COLO668 (cell line): ENCODE measurements at regions not wholly inside any gene's neighbourhood (a gene's known extent, or its start where the extent isn't known, plus 50 kb on each side); places are given as distances from the start of the nearest gene placed in this dataset.
A peak's percentile ranks its signal among the peaks of the same experiment; 100 is the strongest.
"Not testable (repeated sequence)": the region's sequence is repeated elsewhere in the genome, so short reads cannot be mapped to it uniquely, and the experiment has no call there.

Experiments used
- DNase-seq: peaks from one replicate; lab custom pipeline; 2025; ENCODE audit not compliant: unreplicated experiment; lab: John Stamatoyannopoulos, UW

DNA sequence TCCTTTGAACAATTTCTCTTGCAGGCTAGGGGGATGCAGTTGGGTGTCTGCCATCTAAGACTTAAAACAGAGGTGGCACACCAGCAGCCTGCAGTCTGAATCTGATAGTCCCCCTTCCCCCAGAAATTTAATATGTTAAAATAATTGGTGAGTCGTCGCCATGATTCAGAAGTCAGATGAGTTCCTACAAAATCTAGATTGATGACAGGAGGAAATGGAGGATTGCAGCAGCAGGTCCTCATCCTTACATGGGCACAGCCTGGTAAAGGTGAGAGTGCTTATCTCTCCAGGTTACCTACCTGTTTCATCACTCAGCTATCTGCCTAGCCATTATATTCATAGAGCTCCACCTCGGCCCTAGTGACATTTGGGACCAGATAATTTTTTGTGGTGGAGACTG, 112.3 kb downstream of the PCSK1 start:
- no peak for DNase-seq

- DNase-seq, result not testable (repeated sequence)
Observed at GRCh38 chr5:96319981-96320739, 112.9 kb downstream of the PCSK1 start.

DNA sequence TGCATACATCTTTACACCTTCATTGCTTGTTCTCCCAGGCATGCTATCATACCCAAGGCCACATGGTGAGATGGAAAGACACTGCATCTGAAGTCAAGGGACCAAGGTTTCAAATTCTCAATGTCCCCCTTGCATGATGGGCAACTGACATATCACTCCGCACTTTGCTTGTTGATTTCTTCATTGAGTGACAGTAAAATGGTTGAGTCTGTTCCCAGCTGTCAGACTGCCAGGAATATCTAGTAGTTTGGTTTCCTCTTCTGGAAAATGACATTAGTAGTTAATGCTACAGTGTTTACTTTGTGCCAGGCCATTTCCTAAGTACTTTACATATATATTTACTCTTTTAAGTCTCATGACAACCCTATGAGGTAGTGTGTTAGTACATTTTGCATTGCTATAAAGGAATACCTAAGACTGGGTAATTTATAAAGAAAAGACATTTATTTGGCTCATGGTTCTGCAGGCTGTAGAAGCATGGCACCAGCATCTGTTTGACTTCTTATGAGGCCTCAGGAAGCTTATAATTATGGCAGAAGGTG, 114.4 kb downstream of the PCSK1 start:
- DNase-seq, result peak; percentile 6

- DNase-seq, result no peak
Observed at GRCh38 chr5:96317945-96318344, 115.1 kb downstream of the PCSK1 start.

- no peak for DNase-seq
Observed at GRCh38 chr5:96316487-96316886, 116.6 kb downstream of the PCSK1 start.

DNA sequence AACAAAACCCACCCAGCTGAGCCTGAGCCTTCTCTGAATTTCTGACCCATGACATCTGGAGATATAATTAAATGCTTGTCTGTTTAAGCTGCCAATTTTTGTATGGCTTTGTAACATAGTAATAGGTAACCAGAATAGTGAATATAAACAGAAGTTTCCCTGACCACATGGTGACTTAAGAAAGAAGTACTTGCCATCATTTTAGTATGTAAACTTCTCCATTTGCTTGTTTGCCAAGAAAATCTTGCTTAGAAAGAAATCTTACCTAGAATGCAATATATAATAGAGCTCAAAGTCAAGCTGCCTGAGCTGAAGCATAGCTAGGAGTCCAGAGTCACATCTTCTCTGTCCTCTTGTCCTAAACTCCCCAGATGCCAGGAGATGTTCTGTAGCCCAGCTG, 117.0 kb downstream of the PCSK1 start:
- DNase-seq, result no peak

DNA sequence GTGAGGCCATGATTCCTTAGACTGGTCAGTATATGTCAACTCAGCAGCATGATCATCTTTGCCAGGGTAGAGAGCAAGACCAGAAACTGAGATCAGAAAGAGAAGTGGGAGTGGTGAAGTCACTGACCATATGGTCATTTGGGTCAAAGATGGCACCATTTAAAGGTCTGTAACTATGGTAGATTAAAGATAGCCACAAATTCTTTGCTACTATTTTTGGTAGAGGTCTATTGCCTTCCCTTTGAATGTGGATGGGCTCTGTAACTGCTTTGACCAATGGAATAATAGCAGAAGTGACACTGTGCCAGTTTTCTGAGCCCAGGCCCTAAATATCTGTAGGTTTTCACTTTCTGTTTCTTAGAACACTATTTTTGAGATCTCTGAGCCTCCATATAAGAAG, 117.6 kb downstream of the PCSK1 start:
- DNase-seq, result no peak

DNA sequence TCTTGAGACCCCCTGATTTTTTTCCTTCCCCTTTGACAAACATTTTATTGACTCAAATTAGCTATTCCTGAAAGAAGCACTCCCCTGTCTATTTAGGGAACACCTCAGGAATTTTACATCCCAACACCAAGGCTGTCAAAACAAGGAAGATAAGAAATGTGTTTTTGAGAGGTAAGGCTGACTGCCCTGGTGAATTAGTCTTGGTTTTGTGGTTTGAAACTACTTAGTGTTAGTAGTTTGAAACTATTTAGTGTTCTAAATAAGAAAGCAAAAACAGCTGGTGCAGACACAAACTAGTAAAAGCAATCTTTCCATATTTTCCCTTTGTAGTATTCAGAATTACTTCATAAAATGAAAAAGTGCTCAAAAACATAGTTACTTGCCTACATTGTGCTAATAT, 120.7 kb downstream of the PCSK1 start:
- no peak for DNase-seq

GRCh38 chr5:96307047-96307446, 126.0 kb downstream of the PCSK1 start:
- not testable (repeated sequence) for DNase-seq

- DNase-seq, result no peak
Observed at GRCh38 chr5:96302174-96302738, 130.8 kb downstream of the PCSK1 start.

DNA sequence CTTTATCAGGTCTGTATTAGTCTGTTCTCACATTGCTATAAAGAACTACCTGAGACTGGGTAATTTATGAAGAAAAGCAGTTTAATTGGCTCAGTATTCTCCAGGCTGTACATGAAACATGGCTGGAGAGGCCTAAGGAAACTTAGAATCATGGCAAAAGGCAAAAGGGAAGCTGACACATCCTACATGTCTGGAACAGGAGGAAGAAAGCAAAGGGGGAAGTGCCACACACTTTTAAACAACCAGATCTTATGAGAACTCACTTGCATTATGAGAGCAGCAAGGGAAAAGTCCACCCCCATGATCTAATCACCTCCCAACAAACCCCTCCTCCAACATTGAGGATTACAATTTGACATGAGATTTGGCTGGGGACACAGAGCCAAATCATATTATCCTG, 132.1 kb downstream of the PCSK1 start:
- DNase-seq, result no peak

GRCh38 chr5:96297867-96298266, 135.2 kb downstream of the PCSK1 start:
- DNase-seq, result no peak

- no peak for DNase-seq
Observed at GRCh38 chr5:96297290-96297689, 135.8 kb downstream of the PCSK1 start.

DNA sequence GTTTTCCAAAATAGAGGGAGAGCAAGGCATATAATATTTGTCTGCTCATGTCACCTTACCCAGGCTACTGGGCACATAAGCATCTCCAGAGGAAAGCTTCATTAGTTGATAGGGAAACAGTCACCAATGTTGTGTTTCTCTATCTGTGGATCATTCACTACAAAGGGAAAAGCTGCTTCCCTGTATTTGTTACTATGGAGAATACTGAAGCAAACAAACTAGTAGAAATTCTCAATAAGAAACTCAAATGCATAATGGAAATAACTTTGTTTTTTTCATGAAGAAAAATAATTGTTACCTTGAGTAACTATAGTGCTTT, 138.2 kb downstream of the PCSK1 start:
- DNase-seq, result no peak

GRCh38 chr5:96293966-96294883, 138.8 kb downstream of the PCSK1 start:
- no peak for DNase-seq

- DNase-seq, result no peak
Observed at GRCh38 chr5:96292582-96293247, 140.3 kb downstream of the PCSK1 start.

- not testable (repeated sequence) for DNase-seq
Observed at GRCh38 chr5:96289287-96289686, 143.8 kb downstream of the PCSK1 start.

GRCh38 chr5:96288845-96289185, 144.2 kb downstream of the PCSK1 start:
- no peak for DNase-seq

- no peak for DNase-seq
Observed at GRCh38 chr5:96288166-96288844, 144.7 kb downstream of the PCSK1 start.

DNA sequence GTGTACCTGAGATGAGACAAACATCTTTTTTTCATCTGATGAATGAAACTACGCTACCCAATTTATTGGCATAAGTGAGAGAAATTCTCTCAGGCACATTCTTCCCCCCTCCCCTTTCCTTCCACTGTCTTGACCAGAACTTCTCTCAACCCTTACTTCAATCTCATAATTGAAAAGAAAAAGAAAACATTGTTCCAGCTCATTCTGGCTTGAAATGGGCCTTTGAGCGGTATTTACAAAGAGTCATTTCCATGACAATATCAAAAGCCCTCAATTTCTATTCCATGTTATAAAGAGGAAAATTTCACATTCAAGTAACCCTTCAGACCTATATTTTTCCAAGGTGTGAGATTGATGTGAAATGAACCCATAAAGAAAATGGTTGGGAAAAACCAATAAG, 145.9 kb downstream of the PCSK1 start:
- DNase-seq, result no peak

DNA sequence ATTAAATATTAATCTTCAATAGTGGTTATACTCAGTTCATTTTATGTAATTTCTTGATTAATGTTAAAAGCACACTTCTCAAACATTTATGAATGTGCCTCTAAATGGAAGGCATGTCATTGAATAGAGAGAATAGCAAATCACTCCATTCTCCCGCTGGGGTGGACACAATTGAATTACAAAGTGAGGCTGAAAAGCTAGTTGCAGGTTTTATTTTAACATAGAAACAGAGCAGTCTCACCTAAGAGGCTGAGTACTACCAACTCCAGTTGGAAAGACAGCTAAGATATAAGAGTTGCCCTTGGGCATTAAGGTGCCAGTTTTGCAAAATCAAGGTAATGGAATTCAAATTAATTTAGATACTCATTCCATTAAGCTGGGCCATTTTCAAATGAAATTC, 147.2 kb downstream of the PCSK1 start:
- DNase-seq, result no peak
